HG03432 (cell line): ENCODE measurements at regions not wholly inside any gene's neighbourhood (a gene's known extent, or its start where the extent isn't known, plus 50 kb on each side); places are given as distances from the start of the nearest gene placed in this dataset.

Experiments used
- ATAC-seq: cut with Tn5 transposase; IDR thresholded peaks from one replicate; pipeline ENCODE4 v1.9.1; 2021; ENCODE audit warnings: mild to moderate bottlenecking, moderate library complexity; ENCODE audit not compliant: unreplicated experiment

GRCh38 chr2:19559596-19560240 is 201.3 kb upstream of the OSR1 start:
- ATAC-seq = no peak

- no peak for ATAC-seq
These were observed 198.2 kb upstream of the OSR1 start for GRCh38 chr2:19556648-19557047.

GRCh38 chr2:19554520-19554919 is 196.1 kb upstream of the OSR1 start:
- ATAC-seq = peak; percentile 76

- ATAC-seq = no peak
These were observed 193.8 kb upstream of the OSR1 start for GRCh38 chr2:19552270-19552669.

- no peak for ATAC-seq
These were observed 192.3 kb upstream of the OSR1 start for GRCh38 chr2:19550750-19551149.

GRCh38 chr2:19549821-19550220 is 191.4 kb upstream of the OSR1 start:
- ATAC-seq = no peak

- ATAC-seq = no peak
These were observed 189.7 kb upstream of the OSR1 start for GRCh38 chr2:19548116-19548515.

- no peak for ATAC-seq
These were observed 188.9 kb upstream of the OSR1 start for GRCh38 chr2:19547321-19547720.

GRCh38 chr2:19545507-19545906 is 187.1 kb upstream of the OSR1 start:
- ATAC-seq = no peak

- no peak for ATAC-seq
These were observed 185.4 kb upstream of the OSR1 start for GRCh38 chr2:19543663-19544383.

GRCh38 chr2:19542796-19543662 is 184.6 kb upstream of the OSR1 start:
- ATAC-seq = no peak

- ATAC-seq = peak; percentile 70
These were observed 183.5 kb upstream of the OSR1 start for GRCh38 chr2:19541884-19542283.

- ATAC-seq = no peak
These were observed 182.5 kb upstream of the OSR1 start for GRCh38 chr2:19540739-19541525.

GRCh38 chr2:19538411-19538963 is 180.1 kb upstream of the OSR1 start:
- no peak for ATAC-seq

- no peak for ATAC-seq
These were observed 177.7 kb upstream of the OSR1 start for GRCh38 chr2:19536136-19536535.

- ATAC-seq = no peak
These were observed 174.2 kb upstream of the OSR1 start for GRCh38 chr2:19532547-19533196.

- ATAC-seq = no peak
These were observed 171.3 kb upstream of the OSR1 start for GRCh38 chr2:19529677-19530076.

GRCh38 chr2:19527771-19528170 is 169.3 kb upstream of the OSR1 start:
- no peak for ATAC-seq

GRCh38 chr2:19525313-19525712 is 166.9 kb upstream of the OSR1 start:
- ATAC-seq = no peak

GRCh38 chr2:19519045-19519444 is 160.6 kb upstream of the OSR1 start:
- ATAC-seq = no peak
